ENCODE measurements at regions not wholly inside any gene's neighbourhood (a gene's known extent, or its start where the extent isn't known, plus 50 kb on each side); places are given as distances from the start of the nearest gene placed in this dataset.

GRCh38 chr7:55641273-55641691, 69.0 kb upstream of the VOPP1 start (continued):
- no peak for TF ChIP-seq PATZ1 (CRISPR knock-in tag; IDR thresholded peaks at IDR 0.05; ENCODE audit: borderline replicate concordance)
- no peak for TF ChIP-seq POU6F1 (CRISPR knock-in tag; IDR thresholded peaks at IDR 0.05; ENCODE audit: borderline replicate concordance, low read depth)

GRCh38 chr7:55639640-55640039, 67.3 kb upstream of the VOPP1 start:
- no peak for ATAC-seq
- TF ChIP-seq PATZ1 (CRISPR knock-in tag; IDR thresholded peaks at IDR 0.05; ENCODE audit: borderline replicate concordance) (no peak), BACH2 (CRISPR knock-in tag; IDR thresholded peaks at IDR 0.05; ENCODE audit: borderline replicate concordance) (no peak), TCF4 (CRISPR knock-in tag; IDR thresholded peaks at IDR 0.05; ENCODE audit: borderline replicate concordance) (no peak), ARNTL (CRISPR knock-in tag; IDR thresholded peaks at IDR 0.05; ENCODE audit: borderline replicate concordance, low read depth) (no peak), POU6F1 (CRISPR knock-in tag; IDR thresholded peaks at IDR 0.05; ENCODE audit: borderline replicate concordance, low read depth) (no peak), TOX (CRISPR knock-in tag; IDR thresholded peaks at IDR 0.05; ENCODE audit: borderline replicate concordance) (no peak), CREB5 (CRISPR knock-in tag; IDR thresholded peaks at IDR 0.05; ENCODE audit: low read depth) (no peak), ISL1 (CRISPR knock-in tag; IDR thresholded peaks at IDR 0.05) (no peak), ZC3H10 (CRISPR knock-in tag; IDR thresholded peaks at IDR 0.05) (no peak), ZNF565 (CRISPR knock-in tag; conservative IDR thresholded peaks at IDR 0.05; ENCODE audit: low read depth) (no peak), GLIS3 (CRISPR knock-in tag; IDR thresholded peaks at IDR 0.05) (no peak), CSDC2 (CRISPR knock-in tag; IDR thresholded peaks at IDR 0.05) (no peak), OSR1 (CRISPR knock-in tag; IDR thresholded peaks at IDR 0.05) (no peak), RARB (CRISPR knock-in tag; IDR thresholded peaks at IDR 0.05) (no peak), ZNF70 (CRISPR knock-in tag; IDR thresholded peaks at IDR 0.05) (no peak), ESRRG (CRISPR knock-in tag; IDR thresholded peaks at IDR 0.05) (no peak), PPARA (CRISPR knock-in tag; IDR thresholded peaks at IDR 0.05; ENCODE audit: borderline replicate concordance) (no peak), TSHZ2 (CRISPR knock-in tag; IDR thresholded peaks at IDR 0.05) (no peak)

- ATAC-seq = no peak
- no peak for TF ChIP-seq RARB (CRISPR knock-in tag; IDR thresholded peaks at IDR 0.05)
- no peak for TF ChIP-seq ZNF565 (CRISPR knock-in tag; conservative IDR thresholded peaks at IDR 0.05; ENCODE audit: low read depth)
- no peak for TF ChIP-seq PPARA (CRISPR knock-in tag; IDR thresholded peaks at IDR 0.05; ENCODE audit: borderline replicate concordance)
- no peak for TF ChIP-seq POU6F1 (CRISPR knock-in tag; IDR thresholded peaks at IDR 0.05; ENCODE audit: borderline replicate concordance, low read depth)
- TF ChIP-seq GLIS3 (CRISPR knock-in tag; IDR thresholded peaks at IDR 0.05) = no peak
- TF ChIP-seq ZC3H10 (CRISPR knock-in tag; IDR thresholded peaks at IDR 0.05) = no peak
- TF ChIP-seq OSR1 (CRISPR knock-in tag; IDR thresholded peaks at IDR 0.05) = no peak
- TF ChIP-seq ARNTL (CRISPR knock-in tag; IDR thresholded peaks at IDR 0.05; ENCODE audit: borderline replicate concordance, low read depth) = no peak
- no peak for TF ChIP-seq SNAI2 (CRISPR knock-in tag; IDR thresholded peaks at IDR 0.05)
- no peak for TF ChIP-seq ZFP30 (CRISPR knock-in tag; IDR thresholded peaks at IDR 0.05)
- no peak for TF ChIP-seq CREB5 (CRISPR knock-in tag; IDR thresholded peaks at IDR 0.05; ENCODE audit: low read depth)
- TF ChIP-seq TCF4 (CRISPR knock-in tag; IDR thresholded peaks at IDR 0.05; ENCODE audit: borderline replicate concordance) = no peak
- no peak for TF ChIP-seq ISL1 (CRISPR knock-in tag; IDR thresholded peaks at IDR 0.05)
- TF ChIP-seq CSDC2 (CRISPR knock-in tag; IDR thresholded peaks at IDR 0.05) = no peak
- no peak for TF ChIP-seq ZFP3 (CRISPR knock-in tag; IDR thresholded peaks at IDR 0.05)
- no peak for TF ChIP-seq ESRRG (CRISPR knock-in tag; IDR thresholded peaks at IDR 0.05)
These were observed 56.9 kb upstream of the VOPP1 start for GRCh38 chr7:55629051-55629677.
